Neural progenitor cell (in vitro differentiated cells): ENCODE measurements at regions not wholly inside any gene's neighbourhood (a gene's known extent, or its start where the extent isn't known, plus 50 kb on each side); places are given as distances from the start of the nearest gene placed in this dataset.

ENCODE experiments used
- DNase-seq: peaks from one replicate; pipeline ENCODE4 v3.0.0-alpha.2; 2016; ENCODE audit warnings: low spot score
- H2AFZ ChIP-seq: fragments of 200-600 bp; sonication (generic); replicated peaks from 2 replicates; pipeline ENCODE4 v1.6.1; 2016; ENCODE audit warnings: antibody characterized with exemption
- H3F3A ChIP-seq: fragments of 200-600 bp; sonication (generic); 2 replicates; pipeline ENCODE4 v1.6.1; 2016; ENCODE audit warnings: antibody characterized with exemption, low read depth
- H3K27ac ChIP-seq: fragments of 200-600 bp; sonication (generic); 2 replicates; pipeline ENCODE4 v1.5.1; 2016; ENCODE audit warnings: mild to moderate bottlenecking
- H3K27me3 ChIP-seq: fragments of 200-600 bp; sonication (generic); 2 replicates; pipeline ENCODE4 v1.6.1; 2016; ENCODE audit warnings: mild to moderate bottlenecking, moderate library complexity
- H3K36me3 ChIP-seq: fragments of 200-600 bp; sonication (generic); 2 replicates; pipeline ENCODE4 v1.5.1; 2016
- H3K4me1 ChIP-seq: fragments of 200-600 bp; sonication (generic); 2 replicates; pipeline ENCODE4 v1.6.1; 2016; ENCODE audit warnings: mixed run types
- H3K4me2 ChIP-seq: fragments of 200-600 bp; sonication (generic); 2 replicates; pipeline ENCODE4 v1.6.1; 2016
- H3K4me3 ChIP-seq: fragments of 200-600 bp; sonication (generic); 2 replicates; pipeline ENCODE4 v1.5.1; 2016
- H3K79me2 ChIP-seq: fragments of 200-600 bp; sonication (generic); 2 replicates; pipeline ENCODE4 v1.6.1; 2016; ENCODE audit warnings: low read depth
- H3K9ac ChIP-seq: fragments of 200-600 bp; sonication (generic); 2 replicates; pipeline ENCODE4 v1.6.1; 2016
- H3K9me3 ChIP-seq: fragments of 200-600 bp; sonication (generic); 2 replicates; pipeline ENCODE4 v1.5.1; 2016; ENCODE audit warnings: low read depth
- H4K20me1 ChIP-seq: fragments of 200-600 bp; sonication (generic); 2 replicates; pipeline ENCODE4 v1.6.1; 2016; ENCODE audit warnings: low read depth
- H3K27ac Mint-ChIP-seq: 3 replicates; pipeline ENCODE4 v1.8.0; 2021; ENCODE audit warnings: mixed read lengths
- H3K27me3 Mint-ChIP-seq: 2 replicates; pipeline ENCODE4 v1.8.0; 2022; ENCODE audit warnings: low read depth, mild to moderate bottlenecking, inconsistent platforms, moderate library complexity, mixed read lengths; ENCODE audit not compliant: insufficient read depth
- H3K36me3 Mint-ChIP-seq: 3 replicates; pipeline ENCODE4 v1.8.0; 2021; ENCODE audit warnings: mixed read lengths
- H3K4me1 Mint-ChIP-seq: 3 replicates; pipeline ENCODE4 v1.8.0; 2021; ENCODE audit warnings: mixed read lengths
- H3K4me3 Mint-ChIP-seq: 3 replicates; pipeline ENCODE4 v1.8.0; 2021; ENCODE audit warnings: mild to moderate bottlenecking, moderate library complexity, mixed read lengths
- H3K9me3 Mint-ChIP-seq: 3 replicates; pipeline ENCODE4 v1.8.0; 2020; ENCODE audit warnings: mixed read lengths
- CTCF ChIP-seq: fragments of 200-600 bp; sonication (generic); IDR thresholded peaks from 2 replicates; pipeline ENCODE4 v1.5.1; 2017; ENCODE audit warnings: antibody characterized with exemption, mild to moderate bottlenecking
- EZH2 ChIP-seq: fragments of 200-600 bp; sonication (generic); IDR thresholded peaks from 2 replicates; pipeline ENCODE4 v1.6.1; 2017; ENCODE audit warnings: antibody characterized with exemption, mild to moderate bottlenecking, moderate library complexity
- EZH2phosphoT487 ChIP-seq: fragments of 200-600 bp; sonication (generic); IDR thresholded peaks from 2 replicates; pipeline ENCODE4 v1.6.1; 2017; ENCODE audit warnings: antibody characterized with exemption

GRCh38 chr12:124484067-124484466, 83.3 kb downstream of the NCOR2 start:
- H3K4me1 Mint-ChIP-seq, result peaks cover 18% of the 10 kb centered on the region
- Histone ChIP-seq H3K4me2 (no peak overlapping the region), H2AFZ (no peak overlapping the region), H4K20me1 (peaks cover 58% of the 10 kb centered on the region), H3K36me3 (no peaks in the 10 kb centered on the region), H3K9me3 (no peaks in the 10 kb centered on the region), H3K27ac (no peak overlapping the region), H3K4me1 (peaks cover 12% of the 10 kb centered on the region), H3F3A (peaks cover 8% of the 10 kb centered on the region), H3K79me2 (peaks cover 33% of the 10 kb centered on the region), H3K9ac (no peak overlapping the region), H3K4me3 (no peak overlapping the region), H3K27me3 (no peaks in the 10 kb centered on the region)
- H3K9me3 Mint-ChIP-seq, result no peaks in the 10 kb centered on the region
- peaks cover 12% of the 10 kb centered on the region for H3K36me3 Mint-ChIP-seq
- H3K27me3 Mint-ChIP-seq, result peaks cover 6% of the 10 kb centered on the region
- no peak overlapping the region for H3K4me3 Mint-ChIP-seq
- H3K27ac Mint-ChIP-seq, result no peak overlapping the region
- no peak for DNase-seq
- TF ChIP-seq EZH2, result no peak
- no peak for TF ChIP-seq CTCF
- TF ChIP-seq EZH2phosphoT487, result no peak

GRCh38 chr12:124482901-124483799, 84.3 kb downstream of the NCOR2 start:
- no peak overlapping the region for H3K4me2 ChIP-seq
- peaks cover 16% of the 10 kb centered on the region for H3K36me3 Mint-ChIP-seq
- no peaks in the 10 kb centered on the region for H3K27me3 ChIP-seq
- H3K9ac ChIP-seq, result no peak overlapping the region
- H3K27ac Mint-ChIP-seq, result no peak overlapping the region
- H3K27ac ChIP-seq, result no peak overlapping the region
- peaks cover 6% of the 10 kb centered on the region for H3K27me3 Mint-ChIP-seq
- TF ChIP-seq CTCF (no peak), EZH2phosphoT487 (no peak), EZH2 (no peak)
- peaks cover 20% of the 10 kb centered on the region for H3K4me1 Mint-ChIP-seq
- no peak overlapping the region for H3K4me3 ChIP-seq
- H3K4me1 ChIP-seq, result peaks cover 16% of the 10 kb centered on the region
- no peak for DNase-seq
- peaks cover 25% of the 10 kb centered on the region for H3K79me2 ChIP-seq
- H3K36me3 ChIP-seq, result no peaks in the 10 kb centered on the region
- H2AFZ ChIP-seq, result no peak overlapping the region
- peaks cover 8% of the 10 kb centered on the region for H3F3A ChIP-seq
- peaks cover 56% of the 10 kb centered on the region for H4K20me1 ChIP-seq
- no peaks in the 10 kb centered on the region for H3K9me3 Mint-ChIP-seq
- H3K4me3 Mint-ChIP-seq, result no peak overlapping the region
- no peaks in the 10 kb centered on the region for H3K9me3 ChIP-seq

GRCh38 chr12:124482567-124482893, 84.9 kb downstream of the NCOR2 start:
- H3K9ac ChIP-seq, result no peak overlapping the region
- DNase-seq, result no peak
- H3K27ac ChIP-seq, result no peak overlapping the region
- H3K4me3 ChIP-seq, result no peak overlapping the region
- H3K27me3 ChIP-seq, result no peaks in the 10 kb centered on the region
- peaks cover 8% of the 10 kb centered on the region for H3F3A ChIP-seq
- H3K36me3 Mint-ChIP-seq, result peaks cover 16% of the 10 kb centered on the region
- TF ChIP-seq EZH2phosphoT487 (no peak), CTCF (no peak), EZH2 (no peak)
- peaks cover 6% of the 10 kb centered on the region for H3K27me3 Mint-ChIP-seq
- peaks cover 15% of the 10 kb centered on the region for H3K4me1 Mint-ChIP-seq
- no peak overlapping the region for H3K4me3 Mint-ChIP-seq
- H3K9me3 ChIP-seq, result no peaks in the 10 kb centered on the region
- no peaks in the 10 kb centered on the region for H3K9me3 Mint-ChIP-seq
- peaks cover 19% of the 10 kb centered on the region for H3K79me2 ChIP-seq
- H3K4me1 ChIP-seq, result peaks cover 16% of the 10 kb centered on the region
- no peak overlapping the region for H3K27ac Mint-ChIP-seq
- no peaks in the 10 kb centered on the region for H3K36me3 ChIP-seq
- peaks cover 49% of the 10 kb centered on the region for H4K20me1 ChIP-seq
- H3K4me2 ChIP-seq, result no peak overlapping the region
- H2AFZ ChIP-seq, result no peak overlapping the region
